T47D (cell line): ENCODE measurements at regions not wholly inside any gene's neighbourhood (a gene's known extent, or its start where the extent isn't known, plus 50 kb on each side); places are given as distances from the start of the nearest gene placed in this dataset.

Experiments used
- DNase-seq, 2 experiments: peaks; one replicate each; pipeline versions ENCODE4 v3.0.0 to v3.0.0-alpha.2; 2011 to 2012; ENCODE audit warnings: low read depth in 1 of 2, low spot score in 1 of 2
- JUND ChIP-seq: IDR thresholded peaks from 2 replicates; pipeline ENCODE4 v1.6.1; 2012; ENCODE audit warnings: low read depth
- in situ Hi-C: cut with HindIII; loops from 2 replicates; pipeline ENCODE4 v1.10.0; 2016; ENCODE audit warnings: low sequenced_read_pairs, low pct_unique_long_range_greater_than_20kb

DNA sequence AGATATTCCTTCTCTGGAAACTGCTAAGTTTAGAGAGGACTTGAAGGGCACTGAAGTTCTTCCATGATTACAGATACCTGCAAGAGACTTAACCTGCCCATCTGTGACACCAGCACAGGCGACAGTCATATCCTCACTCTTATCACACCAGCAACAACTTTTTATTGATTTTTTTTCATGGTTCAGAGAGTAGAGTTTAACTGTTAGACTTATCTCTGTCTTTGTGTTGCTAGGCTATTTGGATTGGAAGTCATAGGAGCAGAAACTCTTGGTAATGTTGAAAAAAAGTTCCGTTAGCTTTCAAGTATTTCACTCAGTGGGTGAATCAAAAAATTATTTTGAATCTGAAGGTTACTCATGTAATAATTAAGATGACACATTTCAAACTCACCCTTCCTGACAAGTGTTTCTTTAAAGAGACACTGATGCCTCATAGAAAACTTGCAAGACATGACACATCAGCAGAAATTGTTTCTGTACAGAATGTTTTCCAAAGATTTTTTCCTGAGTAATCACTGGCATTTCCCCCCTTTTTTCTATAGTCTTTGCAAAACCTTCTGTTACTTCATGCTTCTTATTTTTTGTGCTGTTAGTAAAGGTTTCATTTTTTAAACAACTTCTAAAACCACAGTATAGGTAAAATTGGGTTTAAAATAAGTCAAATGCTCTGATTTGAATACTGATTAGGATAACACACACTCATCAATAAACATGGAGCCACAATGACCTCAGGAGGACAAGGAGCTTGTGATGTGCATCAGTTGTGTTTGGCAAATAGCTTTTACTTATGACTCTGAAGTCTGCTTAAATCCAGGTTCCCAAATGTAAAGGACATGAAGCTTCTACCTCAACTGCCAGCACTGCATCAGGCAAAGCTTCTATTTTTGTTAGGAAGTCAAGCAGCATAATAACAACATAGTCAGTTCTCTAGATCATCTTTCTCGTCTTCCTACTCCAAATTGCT lies 252.9 kb upstream of the MAN1A1 start:
- no peak for DNase-seq
- no peak for TF ChIP-seq JUND

DNA sequence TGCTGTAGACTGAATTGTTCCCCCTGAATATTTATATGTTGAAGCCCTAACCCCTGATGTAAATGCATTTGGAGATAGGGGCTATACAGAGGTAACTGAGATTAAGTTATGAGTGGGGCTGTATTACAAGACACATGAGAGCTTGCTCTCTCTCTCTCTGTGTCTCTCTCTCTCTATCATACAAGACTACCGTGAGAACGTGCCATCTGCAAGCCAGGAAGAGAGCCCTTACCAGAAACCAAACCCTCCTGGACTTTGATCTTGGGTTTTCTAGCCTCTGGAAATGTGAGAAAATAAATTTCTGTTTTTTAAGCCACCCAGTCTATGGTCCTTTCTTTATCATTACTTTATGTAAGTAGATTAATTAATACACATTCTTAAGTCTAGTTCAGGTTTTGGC lies 249.3 kb upstream of the MAN1A1 start:
- TF ChIP-seq JUND, result no peak
- no peak for DNase-seq
- in situ Hi-C loops, result no loop called here

More for the DNA sequence above, 252.9 kb upstream of the MAN1A1 start:
- in situ Hi-C loops, result no loop called here

DNA sequence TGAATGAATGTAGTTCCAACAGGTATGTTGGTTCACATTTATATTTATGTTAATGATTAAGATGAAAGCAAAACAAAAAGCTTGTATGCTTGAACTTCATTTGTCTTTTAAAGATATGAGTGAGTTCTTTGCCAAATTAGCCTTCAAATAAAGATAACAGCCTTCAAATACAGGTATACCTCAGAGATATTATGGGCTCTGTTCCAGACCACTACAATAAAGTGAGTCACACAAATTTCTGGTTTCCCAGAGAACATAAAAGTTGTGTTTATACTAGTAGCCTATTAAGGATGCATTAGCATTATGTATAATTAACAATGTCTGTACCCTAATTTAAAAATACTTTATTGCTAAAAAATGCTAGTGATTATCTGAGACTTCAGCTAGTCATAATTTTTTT lies 245.3 kb upstream of the MAN1A1 start:
- DNase-seq, result no peak
- no peak for TF ChIP-seq JUND
- in situ Hi-C loops, result no loop called here

DNA sequence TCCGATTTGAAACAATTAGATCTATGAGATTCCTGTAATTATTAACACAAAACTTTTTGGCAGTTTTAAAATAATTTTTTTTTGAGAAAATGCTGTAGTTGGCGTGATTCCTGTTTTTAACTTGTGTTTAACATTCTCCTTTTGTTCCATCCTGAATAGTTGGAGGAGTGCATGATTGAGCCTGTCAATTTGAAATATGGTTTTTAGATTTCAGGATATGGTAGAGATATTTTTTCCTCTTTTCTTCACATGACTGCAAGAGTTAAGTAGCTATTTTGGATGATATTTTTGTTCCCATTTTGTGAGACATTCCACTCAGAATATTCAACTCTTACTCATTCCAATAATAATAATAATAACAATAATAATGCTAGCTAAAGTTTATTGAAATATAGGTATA lies 241.7 kb upstream of the MAN1A1 start:
- in situ Hi-C loops, result no loop called here
- no peak for TF ChIP-seq JUND
- no peak for DNase-seq

DNA sequence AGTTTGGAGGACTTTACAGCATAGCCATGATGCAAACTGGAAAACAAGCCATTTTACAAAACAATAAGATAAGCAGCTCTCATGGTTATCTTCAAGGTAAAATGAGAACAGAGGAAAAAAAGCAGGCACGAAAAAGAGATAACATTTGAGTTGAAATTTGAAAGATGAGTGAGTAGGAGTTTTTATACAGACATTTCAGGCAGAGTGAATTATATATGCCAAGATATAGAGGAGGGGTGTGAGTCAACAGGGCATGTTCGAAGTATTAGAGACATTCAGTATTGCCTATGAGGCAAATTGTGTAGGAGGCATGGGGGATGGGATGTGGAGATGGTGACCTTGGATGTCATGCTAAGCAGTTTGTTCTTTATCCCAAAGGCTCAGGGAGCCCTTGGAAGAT lies 240.5 kb upstream of the MAN1A1 start:
- no peak for TF ChIP-seq JUND
- in situ Hi-C loops, result no loop called here
- DNase-seq, result no peak

DNA sequence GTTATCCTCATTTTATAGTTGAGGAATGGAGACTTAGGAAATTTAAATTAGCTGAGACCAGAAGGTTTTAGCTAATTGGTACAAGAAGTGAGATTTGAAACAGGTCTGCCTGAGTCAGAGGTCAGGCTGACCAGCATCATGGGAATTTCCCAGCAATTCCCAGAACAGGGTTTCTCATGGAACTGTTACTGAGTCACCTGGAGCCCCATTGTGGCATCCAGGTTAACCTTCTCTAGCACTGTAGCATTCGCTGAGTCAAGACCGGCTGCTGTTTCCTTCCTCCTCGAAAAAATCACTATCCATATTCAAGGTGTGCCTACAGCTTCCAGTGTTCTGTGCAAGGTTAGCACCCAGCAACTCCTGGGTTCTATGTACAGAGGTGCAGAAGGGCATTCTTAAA lies 238.0 kb upstream of the MAN1A1 start:
- no peak for DNase-seq
- no peak for TF ChIP-seq JUND
- in situ Hi-C loops, result no loop called here

DNA sequence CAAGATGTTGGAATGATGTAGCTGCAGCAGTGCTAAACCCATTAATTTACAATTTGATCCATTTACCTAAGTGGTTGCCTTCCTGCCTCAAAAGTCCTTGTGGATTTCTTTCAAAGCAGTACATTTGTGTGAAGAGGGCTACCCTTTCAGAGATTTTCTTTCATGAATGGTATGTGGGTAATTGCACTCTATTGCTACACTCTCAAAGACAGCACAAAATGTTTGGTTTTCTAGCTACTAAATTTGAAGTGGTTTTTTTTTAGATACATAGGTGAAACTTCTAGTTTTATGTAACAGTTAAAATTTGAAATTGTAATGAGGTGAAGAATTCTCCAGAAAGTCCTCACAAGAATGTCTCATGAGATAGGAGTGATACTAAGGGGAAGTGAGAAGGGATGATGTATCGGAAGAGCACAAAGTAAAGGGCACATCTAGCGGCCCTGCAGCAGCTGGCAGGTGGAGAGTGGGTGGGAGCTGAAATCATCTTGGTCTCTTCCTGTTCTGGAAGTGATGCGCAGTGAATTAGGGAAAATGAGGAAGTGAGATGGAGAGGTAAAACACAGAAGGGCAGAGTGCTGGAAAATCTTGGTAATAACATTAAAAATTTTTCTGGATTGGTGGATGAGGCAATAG lies 236.8 kb upstream of the MAN1A1 start:
- DNase-seq, result no peak
- in situ Hi-C loops, result no loop called here
- TF ChIP-seq JUND, result no peak

DNA sequence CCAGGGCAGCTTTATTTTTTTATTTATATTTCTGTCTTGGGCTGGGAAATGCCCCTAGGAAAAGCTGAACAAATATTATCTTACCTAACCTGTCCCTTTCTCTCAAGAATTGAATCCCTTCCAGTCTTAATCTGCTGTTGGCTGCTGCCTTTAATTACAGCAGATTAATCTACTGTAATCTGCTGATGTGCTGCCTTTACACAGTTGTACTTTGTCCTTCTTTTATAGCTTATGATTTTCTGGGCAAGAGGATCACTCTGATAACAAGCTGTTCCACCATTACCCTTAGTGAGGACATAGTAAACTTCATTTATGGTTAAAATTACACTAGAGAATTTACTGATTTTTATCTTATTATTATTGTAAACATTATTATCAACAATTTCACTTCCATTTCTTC lies 234.5 kb upstream of the MAN1A1 start:
- no peak for DNase-seq
- in situ Hi-C loops, result no loop called here
- TF ChIP-seq JUND, result no peak

DNA sequence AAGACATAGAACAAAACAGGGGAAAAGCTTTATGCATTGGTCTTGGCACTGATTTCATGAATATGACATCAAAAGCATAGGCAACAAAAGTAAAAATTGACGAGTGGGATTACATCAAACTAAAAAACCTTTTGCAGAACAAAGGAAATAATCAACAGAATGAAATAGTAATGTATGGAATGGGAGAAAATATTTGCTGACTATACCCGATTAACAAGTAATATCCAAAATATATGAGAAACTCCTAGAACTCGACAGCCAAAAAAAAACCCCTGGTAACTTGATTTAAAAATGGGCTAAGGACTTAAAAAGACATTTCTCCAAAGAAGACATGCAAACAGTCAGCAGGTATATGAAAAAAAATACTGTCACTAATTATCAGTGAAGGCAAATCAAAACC lies 231.7 kb upstream of the MAN1A1 start:
- no peak for TF ChIP-seq JUND
- in situ Hi-C loops, result no loop called here
- DNase-seq, result no peak

DNA sequence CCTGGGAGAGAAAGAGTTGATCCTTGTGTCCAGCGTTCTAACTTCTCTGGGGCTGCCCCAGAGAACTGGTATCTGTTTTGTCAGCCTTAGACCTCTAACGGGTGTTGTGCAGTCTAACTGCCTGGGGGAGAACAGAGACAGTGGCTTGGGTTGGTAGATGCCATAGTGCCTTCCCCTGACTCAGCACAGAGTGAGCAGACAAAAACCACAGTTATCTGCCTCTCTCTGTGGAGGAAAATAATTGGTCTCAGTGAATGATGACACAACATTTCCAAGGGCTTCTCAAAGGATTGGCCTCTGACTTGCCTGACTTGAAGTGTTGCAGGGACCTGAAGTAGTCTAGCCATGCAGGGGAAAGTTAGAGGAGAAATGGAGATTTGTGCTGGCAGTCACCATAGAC lies 226.2 kb upstream of the MAN1A1 start:
- no peak for DNase-seq
- TF ChIP-seq JUND, result no peak
- in situ Hi-C loops, result no loop called here

DNA sequence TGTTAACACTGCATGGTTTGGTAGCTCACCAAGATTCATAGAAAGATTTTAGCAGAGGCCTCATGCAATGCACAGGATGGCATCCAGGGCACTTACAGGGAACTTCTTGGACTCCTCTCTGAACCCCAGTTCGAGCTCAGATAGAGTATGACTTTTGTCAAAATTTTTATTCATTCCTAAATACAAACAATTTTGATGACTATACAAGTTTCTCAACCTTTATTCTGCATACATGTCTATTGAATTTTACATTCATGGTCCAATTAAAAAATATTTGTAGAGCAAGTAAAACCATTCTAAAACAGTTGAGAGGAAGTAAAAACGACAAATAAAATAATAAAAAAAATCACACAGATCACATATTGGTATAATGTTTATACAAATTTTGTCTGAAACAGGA lies 219.0 kb upstream of the MAN1A1 start:
- in situ Hi-C loops, result no loop called here
- no peak for DNase-seq
- no peak for TF ChIP-seq JUND

DNA sequence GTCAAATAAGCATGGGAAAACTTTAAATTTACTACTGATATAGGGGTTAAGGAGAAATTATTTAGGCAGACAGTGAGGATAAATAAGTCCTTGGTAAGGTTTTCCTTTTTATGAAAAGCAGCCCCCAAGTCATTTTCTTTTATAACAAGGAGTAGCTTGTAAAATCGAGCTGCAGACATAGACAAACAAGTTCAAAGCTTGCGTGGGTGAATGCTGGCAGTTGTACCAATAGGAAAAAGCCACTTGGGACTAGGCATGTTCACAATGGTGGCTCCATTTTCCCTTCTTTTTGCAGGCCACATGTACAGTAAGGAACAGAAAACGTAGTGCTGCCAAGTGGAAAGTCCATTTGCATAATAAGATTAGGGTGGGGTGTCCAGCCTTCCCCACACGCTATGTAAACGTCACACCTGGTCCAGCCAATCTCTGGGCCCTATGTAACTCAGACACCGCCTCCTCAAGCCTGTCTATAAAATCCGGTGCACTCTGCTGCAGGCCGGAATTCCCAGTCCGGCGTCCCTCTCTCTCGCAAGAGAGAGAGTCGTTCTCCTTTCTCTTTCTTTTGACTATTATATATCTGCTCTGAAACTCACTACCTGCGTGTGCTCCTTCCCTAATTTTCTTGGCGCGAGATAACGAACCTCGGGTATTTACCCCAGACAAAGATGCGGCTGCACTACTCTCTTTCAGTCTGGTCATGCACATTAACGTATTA lies 217.1 kb upstream of the MAN1A1 start:
- TF ChIP-seq JUND, result no peak
- DNase-seq, result no peak
- in situ Hi-C loops, result no loop called here

DNA sequence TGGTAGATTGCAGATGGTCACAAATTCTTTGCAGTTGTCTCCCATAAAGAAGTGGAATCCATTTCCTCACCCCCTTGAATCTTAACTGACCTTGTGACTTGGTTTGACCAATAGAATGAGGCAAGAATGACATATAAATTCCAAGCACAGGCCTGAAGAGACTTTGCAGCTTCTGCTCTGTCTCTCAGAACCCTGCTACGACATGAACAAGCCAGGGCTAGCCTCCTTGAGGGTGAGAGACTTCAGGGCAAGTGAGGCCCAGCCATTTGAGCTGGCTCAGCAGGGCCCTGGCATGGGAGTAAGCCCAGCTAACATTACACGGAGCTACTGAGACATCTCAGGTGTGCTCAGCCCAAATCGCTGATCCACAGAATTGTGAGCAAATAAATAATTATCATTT lies 216.3 kb upstream of the MAN1A1 start:
- TF ChIP-seq JUND, result no peak
- in situ Hi-C loops, result no loop called here
- DNase-seq, result no peak
